ENCODE measurements at regions not wholly inside any gene's neighbourhood (a gene's known extent, or its start where the extent isn't known, plus 50 kb on each side); places are given as distances from the start of the nearest gene placed in this dataset.

GRCh38 chr6:1514078-1514477 is 95.6 kb upstream of the FOXC1 start:
- no peak for DNase-seq (ENCODE audit: low read depth in 1 of 2, low spot score in 1 of 2)

- no peak for DNase-seq (ENCODE audit: low read depth in 1 of 2, low spot score in 1 of 2)
Measured at GRCh38 chr6:1515280-1515679, 94.4 kb upstream of the FOXC1 start.

- DNase-seq (ENCODE audit: low read depth in 1 of 2, low spot score in 1 of 2): no peak
Measured at GRCh38 chr6:1515781-1516180, 93.9 kb upstream of the FOXC1 start.

- DNase-seq (ENCODE audit: low read depth in 1 of 2, low spot score in 1 of 2): no peak
Measured at GRCh38 chr6:1516742-1517520, 92.8 kb upstream of the FOXC1 start.

GRCh38 chr6:1518855-1519254 is 90.9 kb upstream of the FOXC1 start:
- DNase-seq (ENCODE audit: low read depth in 1 of 2, low spot score in 1 of 2): no peak

GRCh38 chr6:1519597-1519996 is 90.1 kb upstream of the FOXC1 start:
- no peak for DNase-seq (ENCODE audit: low read depth in 1 of 2, low spot score in 1 of 2)

GRCh38 chr6:1522779-1523178 is 86.9 kb upstream of the FOXC1 start:
- no peak for DNase-seq (ENCODE audit: low read depth in 1 of 2, low spot score in 1 of 2)

- DNase-seq (ENCODE audit: low read depth in 1 of 2, low spot score in 1 of 2): peak; percentile 37 to 69
Measured at GRCh38 chr6:1524040-1524480, 85.7 kb upstream of the FOXC1 start.

- DNase-seq (ENCODE audit: low read depth in 1 of 2, low spot score in 1 of 2): no peak
Measured at GRCh38 chr6:1525364-1526038, 84.2 kb upstream of the FOXC1 start.

- no peak for DNase-seq (ENCODE audit: low read depth in 1 of 2, low spot score in 1 of 2)
Measured at GRCh38 chr6:1526398-1527072, 83.2 kb upstream of the FOXC1 start.

- no peak for DNase-seq (ENCODE audit: low read depth in 1 of 2, low spot score in 1 of 2)
Measured at GRCh38 chr6:1527073-1527457, 82.7 kb upstream of the FOXC1 start.

- DNase-seq (ENCODE audit: low read depth in 1 of 2, low spot score in 1 of 2): peak in 1 of 2 donors; percentile 31
Measured at GRCh38 chr6:1535295-1535694, 74.4 kb upstream of the FOXC1 start.

- DNase-seq (ENCODE audit: low read depth in 1 of 2, low spot score in 1 of 2): no peak
Measured at GRCh38 chr6:1536526-1537429, 72.9 kb upstream of the FOXC1 start.

- DNase-seq (ENCODE audit: low read depth in 1 of 2, low spot score in 1 of 2): no peak
Measured at GRCh38 chr6:1538369-1538768, 71.3 kb upstream of the FOXC1 start.

GRCh38 chr6:1538810-1539478 is 70.8 kb upstream of the FOXC1 start:
- DNase-seq (ENCODE audit: low read depth in 1 of 2, low spot score in 1 of 2): no peak

GRCh38 chr6:1540864-1541521 is 68.7 kb upstream of the FOXC1 start:
- DNase-seq (ENCODE audit: low read depth in 1 of 2, low spot score in 1 of 2): no peak

- DNase-seq (ENCODE audit: low read depth in 1 of 2, low spot score in 1 of 2): no peak
Measured at GRCh38 chr6:1542335-1542734, 67.4 kb upstream of the FOXC1 start.

GRCh38 chr6:1542764-1543163 is 67.0 kb upstream of the FOXC1 start:
- no peak for DNase-seq (ENCODE audit: low read depth in 1 of 2, low spot score in 1 of 2)

GRCh38 chr6:1544000-1544399 is 65.7 kb upstream of the FOXC1 start:
- no peak for DNase-seq (ENCODE audit: low read depth in 1 of 2, low spot score in 1 of 2)

GRCh38 chr6:1544603-1545002 is 65.1 kb upstream of the FOXC1 start:
- no peak for DNase-seq (ENCODE audit: low read depth in 1 of 2, low spot score in 1 of 2)

Measured in activated CD4-positive, alpha-beta T cell treated with anti-CD3 and anti-CD28 coated beads, Interleukin-2, amount 50 U/mL, for 24 hours (primary cell).